Stimulated activated CD4-positive, alpha-beta T cell treated with anti-CD3 and anti-CD28 coated beads, TNF-alpha, amount 100 ng/mL, for 48 hours (primary cell): ENCODE measurements at regions not wholly inside any gene's neighbourhood (a gene's known extent, or its start where the extent isn't known, plus 50 kb on each side); places are given as distances from the start of the nearest gene placed in this dataset.

Source experiments
- DNase-seq, 3 donors: peaks; one replicate each; pipeline ENCODE4 v3.0.0-alpha.2; 2020; ENCODE audit warnings: low read depth in 3 of 3

- DNase-seq: no peak
Measured at GRCh38 chr5:99911971-99912370, 623.2 kb upstream of the FAM174A start.

- DNase-seq: no peak
Measured at GRCh38 chr5:99906776-99907175, 628.4 kb upstream of the FAM174A start.

GRCh38 chr5:99901972-99902371 lies 633.2 kb upstream of the FAM174A start:
- DNase-seq: no peak

GRCh38 chr5:99900302-99900852 lies 634.8 kb upstream of the FAM174A start:
- no peak for DNase-seq

GRCh38 chr5:99879791-99880511 lies 655.2 kb upstream of the FAM174A start:
- no peak for DNase-seq

- no peak for DNase-seq
Measured at GRCh38 chr5:99878830-99879229, 656.3 kb upstream of the FAM174A start.

GRCh38 chr5:99866740-99867139 lies 668.4 kb upstream of the FAM174A start:
- no peak for DNase-seq

GRCh38 chr5:99865159-99865558 lies 670.0 kb upstream of the FAM174A start:
- no peak for DNase-seq

GRCh38 chr5:99835791-99836190 lies 699.4 kb upstream of the FAM174A start:
- DNase-seq: no peak

- no peak for DNase-seq
Measured at GRCh38 chr5:99827136-99827535, 708.0 kb upstream of the FAM174A start.

GRCh38 chr5:99817796-99818195 lies 717.4 kb upstream of the FAM174A start:
- no peak for DNase-seq

- no peak for DNase-seq
Measured at GRCh38 chr5:99814321-99815063, 720.7 kb upstream of the FAM174A start.

- no peak for DNase-seq
Measured at GRCh38 chr5:99808657-99809230, 726.4 kb upstream of the FAM174A start.

- no peak for DNase-seq
Measured at GRCh38 chr5:99807346-99807745, 727.8 kb upstream of the FAM174A start.

- no peak for DNase-seq
Measured at GRCh38 chr5:99795031-99795430, 740.1 kb upstream of the FAM174A start.

- no peak for DNase-seq
Measured at GRCh38 chr5:99788482-99788881, 746.7 kb upstream of the FAM174A start.

GRCh38 chr5:99775189-99775588 lies 760.0 kb upstream of the FAM174A start:
- DNase-seq: no peak

GRCh38 chr5:99773290-99773689 lies 761.9 kb upstream of the FAM174A start:
- no peak for DNase-seq

- no peak for DNase-seq
Measured at GRCh38 chr5:99771296-99771695, 763.9 kb upstream of the FAM174A start.

- DNase-seq: no peak
Measured at GRCh38 chr5:99765011-99765410, 770.2 kb upstream of the FAM174A start.

- DNase-seq: no peak
Measured at GRCh38 chr5:99763021-99763774, 772.0 kb upstream of the FAM174A start.

- no peak for DNase-seq
Measured at GRCh38 chr5:99747342-99747741, 787.8 kb upstream of the FAM174A start.
